K562 (cell line): ENCODE measurements at regions not wholly inside any gene's neighbourhood (a gene's known extent, or its start where the extent isn't known, plus 50 kb on each side); places are given as distances from the start of the nearest gene placed in this dataset.
"Not testable (repeated sequence)": the region's sequence is repeated elsewhere in the genome, so short reads cannot be mapped to it uniquely, and the experiment has no call there.

Source experiments
- ATAC-seq: fragments of 200-7000 bp; cut with Tn5 transposase; 3 replicates; pipeline ENCODE4 v1.9.1; 2020; ENCODE audit warnings: moderate library complexity
- BruUV-seq: library from RNA; stranded (reverse); fragments of 400-500 nt; replicated peaks from 2 replicates; lab custom pipeline; 2021; lab: Mats Ljungman, UMichigan
- CTCF ChIA-PET: fragments of 300-600 bp; formaldehyde crosslinking; extraction: SDS; loops from one replicate; lab custom pipeline; 2021; ENCODE audit warnings: low intra/inter-chr PET ratio; lab: Yijun Ruan, JAX
- POLR2A ChIA-PET: fragments of 300-600, 350-650 bp; sonication (Branson Sonifier 250); formaldehyde crosslinking; extraction: SDS; loops from one replicate; lab custom pipeline; 2021; ENCODE audit warnings: antibody characterized with exemption, inconsistent platforms; lab: Yijun Ruan, JAX
- DNase-seq, 4 experiments: peaks; one replicate each; pipeline versions ENCODE4 v3.0.0 to v3.0.0-alpha.2; 2011 to 2018; ENCODE audit warnings: low spot score in 3 of 4, mixed read lengths in 3 of 4; ENCODE audit errors: extremely low read depth in 1 of 4
- FAIRE-seq: peaks from 2 replicates; lab custom pipeline; 2011; peaks lifted over from hg19 to GRCh38; lab: Jason Lieb, UNC
- H2AFZ ChIP-seq: 2 replicates; pipeline ENCODE4 v1.6.0; 2011; ENCODE audit warnings: low read depth, low read length, control low read depth, inconsistent platforms
- H3K27ac ChIP-seq: fragments of 200-600 bp; 3 replicates; pipeline ENCODE4 v1.8.0; 2011; ENCODE audit warnings: low read depth, mild to moderate bottlenecking, control low read depth, inconsistent platforms, low read length, moderate library complexity, mixed read lengths; ENCODE audit errors: extremely low read depth
- H3K27me3 ChIP-seq, 2 experiments: fragments of 300-600 bp in 1 of 2; 2 replicates in 1 of 2; 3 replicates in 1 of 2; pipeline versions ENCODE4 v1.6.0 to v1.8.0; 2011; ENCODE audit warnings: inconsistent platforms in 2 of 2, low read length in 2 of 2, mild to moderate bottlenecking in 1 of 2, mixed read lengths in 1 of 2, moderate library complexity in 1 of 2; ENCODE audit not compliant: control insufficient read depth in 2 of 2, insufficient read depth in 2 of 2
- H3K36me3 ChIP-seq: fragments of 300-600 bp; 3 replicates; pipeline ENCODE4 v1.8.0; 2011; ENCODE audit warnings: mild to moderate bottlenecking, low read length, inconsistent platforms; ENCODE audit not compliant: control insufficient read depth, insufficient read depth
- H3K4me1 ChIP-seq, 2 experiments: fragments of 200-600 bp in 1 of 2; replicated peaks in 1 of 2; 2 replicates in 1 of 2; 3 replicates in 1 of 2; pipeline versions ENCODE4 v1.5.1 to v1.8.0; 2011; ENCODE audit warnings: inconsistent platforms in 2 of 2, low read length in 2 of 2, mild to moderate bottlenecking in 1 of 2, mixed read lengths in 1 of 2, moderate library complexity in 1 of 2; ENCODE audit not compliant: control insufficient read depth in 2 of 2, insufficient read depth in 2 of 2
- H3K4me2 ChIP-seq: 2 replicates; pipeline ENCODE4 v1.6.1; 2011; ENCODE audit warnings: low read length, control low read depth, inconsistent platforms, mixed read lengths; ENCODE audit not compliant: insufficient read depth
- H3K4me3 ChIP-seq: fragments of 200-600 bp; sonication (generic), shearing (Covaris generic); 2 replicates; pipeline ENCODE4 v1.5.1; 2016; ENCODE audit warnings: control low read depth, inconsistent platforms
- H3K79me2 ChIP-seq: fragments of 200-600 bp; 3 replicates; pipeline ENCODE4 v1.8.0; 2011; ENCODE audit warnings: low read length, inconsistent platforms; ENCODE audit not compliant: control insufficient read depth, insufficient read depth
- H3K9ac ChIP-seq, 2 experiments: 2 replicates each; pipeline versions ENCODE4 v1.6.0 to v1.6.1; 2011; ENCODE audit warnings: low read depth in 2 of 2, low read length in 2 of 2, control low read depth in 1 of 2, inconsistent platforms in 1 of 2, mild to moderate bottlenecking in 1 of 2, mixed read lengths in 1 of 2; ENCODE audit not compliant: insufficient read depth in 1 of 2
- H3K9me1 ChIP-seq: one replicate; pipeline ENCODE4 v1.6.0; 2011; ENCODE audit warnings: inconsistent platforms, mild to moderate bottlenecking, low read length, moderate library complexity; ENCODE audit not compliant: control insufficient read depth, insufficient read depth
- H3K9me3 ChIP-seq: replicated peaks from 2 replicates; pipeline ENCODE4 v1.5.1; 2011; ENCODE audit warnings: low read depth, low read length, inconsistent platforms; ENCODE audit not compliant: control insufficient read depth, insufficient read depth
- H4K20me1 ChIP-seq: replicated peaks from 2 replicates; pipeline ENCODE4 v1.6.1; 2011; ENCODE audit warnings: low read length, inconsistent platforms, mixed read lengths; ENCODE audit not compliant: control insufficient read depth, insufficient read depth
- TRIM28 ChIP-seq: fragments of 450-650 bp; IDR thresholded peaks from 2 replicates; pipeline ENCODE4 v1.6.1; 2017
- ZNF431 ChIP-seq: sonication (generic); formaldehyde crosslinking; IDR thresholded peaks from 2 replicates; pipeline ENCODE4 v1.8.0; 2022; ENCODE audit warnings: mild to moderate bottlenecking, missing genetic modification reagents
- ZNF707 ChIP-seq: fragments of 250-450 bp; sonication (Bioruptor Pico); conservative IDR thresholded peaks from 2 replicates; pipeline ENCODE4 v1.8.0; 2022; ENCODE audit warnings: inconsistent platforms, mild to moderate bottlenecking, moderate library complexity
- WGBS: fragments of 100-300 bp; shearing (Covaris generic); methylation state at CpG from one replicate; pipeline ENCODE4 v1.1.6; 2016; ENCODE audit warnings: low coverage, mixed read lengths; ENCODE audit not compliant: insufficient coverage; ENCODE audit errors: missing lambda C conversion rate; 5-methylcytosine and 5-hydroxymethylcytosine counted together
- in situ Hi-C: fragments of 300-500 bp; cut with MboI; formaldehyde crosslinking; loops from 4 replicates; pipeline ENCODE4 v1.15.0; 2018; ENCODE audit warnings: inconsistent platforms, mixed read lengths
- intact Hi-C: fragments of 100-400 bp; cut with micrococcal nuclease; formaldehyde crosslinking; loops from 2 replicates; pipeline ENCODE4 v1.14.2; 2022

GRCh38 chr11:3538220-3538619, 103.6 kb downstream of the ART5 start:
- TF ChIP-seq ZNF431 = peak; percentile 24; the same call in 1 of the 2 replicates
- peak; percentile 49; the same call in 1 of the 2 replicates for TF ChIP-seq TRIM28
- TF ChIP-seq ZNF707 = peak; percentile 97
- H3K9ac ChIP-seq, DNase-seq, H3K4me1 ChIP-seq, H3K4me3 ChIP-seq, H3K27ac ChIP-seq, BruUV-seq, H4K20me1 ChIP-seq, intact Hi-C loops, FAIRE-seq, H3K4me2 ChIP-seq, H2AFZ ChIP-seq, H3K9me1 ChIP-seq, H3K27me3 ChIP-seq, in situ Hi-C loops, H3K9me3 ChIP-seq, H3K36me3 ChIP-seq, CTCF ChIA-PET, POLR2A ChIA-PET, H3K79me2 ChIP-seq, ATAC-seq: not testable (repeated sequence)
- 80% methylated on average over 1 of the region's 1 CpG for WGBS

- DNase-seq, in situ Hi-C loops, H3K4me2 ChIP-seq, H3K9me3 ChIP-seq, POLR2A ChIA-PET, H3K79me2 ChIP-seq, BruUV-seq, H3K27me3 ChIP-seq, H3K36me3 ChIP-seq, H3K9me1 ChIP-seq, H2AFZ ChIP-seq, FAIRE-seq, ATAC-seq, H3K27ac ChIP-seq, H3K4me1 ChIP-seq, CTCF ChIA-PET, H3K4me3 ChIP-seq, H4K20me1 ChIP-seq, intact Hi-C loops, H3K9ac ChIP-seq: not testable (repeated sequence)
- WGBS = 7% methylated on average over 4 of the region's 4 CpGs
Observed at GRCh38 chr11:3537254-3537653, 104.5 kb downstream of the ART5 start.
